ENCODE measurements at regions not wholly inside any gene's neighbourhood (a gene's known extent, or its start where the extent isn't known, plus 50 kb on each side); places are given as distances from the start of the nearest gene placed in this dataset.

GRCh38 chr2:181364492-181365170, 92.6 kb upstream of the ITGA4 start:
- Histone ChIP-seq H4K20me1 (ENCODE audit: control insufficient read depth, extremely low read depth, insufficient read depth, low read length) (no peaks in the 10 kb centered on the region), H3K9me3 (ENCODE audit: control insufficient read depth, low read depth, low read length) (no peaks in the 10 kb centered on the region), H3K9me1 (ENCODE audit: control insufficient read depth, extremely low read depth, insufficient read depth, low read length) (no peaks in the 10 kb centered on the region), H3K27me3 (ENCODE audit: control insufficient read depth, extremely low read depth, insufficient read depth, low read length) (no peaks in the 10 kb centered on the region), H3K4me3 (ENCODE audit: control insufficient read depth in 2 of 3, extremely low read depth in 1 of 3, insufficient read depth in 2 of 3, low read depth in 1 of 3, low read length in 3 of 3) (no peak overlapping the region), H3K9ac (ENCODE audit: control insufficient read depth, extremely low read depth, insufficient read depth, low read length) (no peak overlapping the region), H2AFZ (ENCODE audit: control insufficient read depth, low read length) (no peak overlapping the region), H3K36me3 (ENCODE audit: control insufficient read depth in 2 of 2, extremely low read depth in 1 of 2, insufficient read depth in 2 of 2, low read length in 2 of 2) (no peaks in the 10 kb centered on the region), H3K4me1 (ENCODE audit: control insufficient read depth, extremely low read depth, insufficient read depth, low read length) (no peaks in the 10 kb centered on the region), H3K27ac (ENCODE audit: control insufficient read depth, insufficient read depth, low read length) (no peak overlapping the region), H3K79me2 (ENCODE audit: control insufficient read depth, insufficient read depth, low read length) (no peaks in the 10 kb centered on the region), H3K4me2 (ENCODE audit: control insufficient read depth, extremely low read depth, insufficient read depth, low read depth, low read length) (no peak overlapping the region)
- TF ChIP-seq CTCF (optimal IDR thresholded peaks at IDR 0.05 in 1 of 3, IDR thresholded peaks at IDR 0.05 in 1 of 3, conservative IDR thresholded peaks at IDR 0.05 in 1 of 3; ENCODE audit: extremely low read depth in 1 of 3, insufficient read depth in 2 of 3, low read length in 3 of 3) (no peak), EZH2 (IDR thresholded peaks at IDR 0.05; ENCODE audit: low read length) (no peak)
- DNase-seq (ENCODE audit: low read depth, low spot score): no peak
- no peak for FAIRE-seq
- dilution Hi-C loops (cut with MboI; ENCODE audit: extremely low pct_ligation_motif_present, low sequenced_read_pairs): no loop called here

GRCh38 chr2:181366675-181367175, 90.5 kb upstream of the ITGA4 start:
- no peak overlapping the region for H2AFZ ChIP-seq (ENCODE audit: control insufficient read depth, low read length)
- no peaks in the 10 kb centered on the region for H3K9me3 ChIP-seq (ENCODE audit: control insufficient read depth, low read depth, low read length)
- H3K9ac ChIP-seq (ENCODE audit: control insufficient read depth, extremely low read depth, insufficient read depth, low read length): no peak overlapping the region
- H3K27me3 ChIP-seq (ENCODE audit: control insufficient read depth, extremely low read depth, insufficient read depth, low read length): no peaks in the 10 kb centered on the region
- no peak for TF ChIP-seq CTCF (optimal IDR thresholded peaks at IDR 0.05 in 1 of 3, IDR thresholded peaks at IDR 0.05 in 1 of 3, conservative IDR thresholded peaks at IDR 0.05 in 1 of 3; ENCODE audit: extremely low read depth in 1 of 3, insufficient read depth in 2 of 3, low read length in 3 of 3)
- no peak for TF ChIP-seq EZH2 (IDR thresholded peaks at IDR 0.05; ENCODE audit: low read length)
- H3K4me1 ChIP-seq (ENCODE audit: control insufficient read depth, extremely low read depth, insufficient read depth, low read length): no peaks in the 10 kb centered on the region
- no peaks in the 10 kb centered on the region for H3K79me2 ChIP-seq (ENCODE audit: control insufficient read depth, insufficient read depth, low read length)
- no peak overlapping the region for H3K4me2 ChIP-seq (ENCODE audit: control insufficient read depth, extremely low read depth, insufficient read depth, low read depth, low read length)
- FAIRE-seq (no peak), DNase-seq (ENCODE audit: low read depth, low spot score) (no peak)
- dilution Hi-C loops (cut with MboI; ENCODE audit: extremely low pct_ligation_motif_present, low sequenced_read_pairs): no loop called here
- H3K36me3 ChIP-seq (ENCODE audit: control insufficient read depth in 2 of 2, extremely low read depth in 1 of 2, insufficient read depth in 2 of 2, low read length in 2 of 2): no peaks in the 10 kb centered on the region
- H3K9me1 ChIP-seq (ENCODE audit: control insufficient read depth, extremely low read depth, insufficient read depth, low read length): no peaks in the 10 kb centered on the region
- H4K20me1 ChIP-seq (ENCODE audit: control insufficient read depth, extremely low read depth, insufficient read depth, low read length): no peaks in the 10 kb centered on the region
- H3K27ac ChIP-seq (ENCODE audit: control insufficient read depth, insufficient read depth, low read length): no peak overlapping the region
- no peak overlapping the region for H3K4me3 ChIP-seq (ENCODE audit: control insufficient read depth in 2 of 3, extremely low read depth in 1 of 3, insufficient read depth in 2 of 3, low read depth in 1 of 3, low read length in 3 of 3)
